Kasumi-1 (cell line): ENCODE measurements at regions not wholly inside any gene's neighbourhood (a gene's known extent, or its start where the extent isn't known, plus 50 kb on each side); places are given as distances from the start of the nearest gene placed in this dataset.
"Not testable (repeated sequence)": the region's sequence is repeated elsewhere in the genome, so short reads cannot be mapped to it uniquely, and the experiment has no call there.

Source experiments
- DNase-seq, 2 experiments: peaks; one replicate each; lab custom pipeline; 2025; lab: John Stamatoyannopoulos, UW

DNA sequence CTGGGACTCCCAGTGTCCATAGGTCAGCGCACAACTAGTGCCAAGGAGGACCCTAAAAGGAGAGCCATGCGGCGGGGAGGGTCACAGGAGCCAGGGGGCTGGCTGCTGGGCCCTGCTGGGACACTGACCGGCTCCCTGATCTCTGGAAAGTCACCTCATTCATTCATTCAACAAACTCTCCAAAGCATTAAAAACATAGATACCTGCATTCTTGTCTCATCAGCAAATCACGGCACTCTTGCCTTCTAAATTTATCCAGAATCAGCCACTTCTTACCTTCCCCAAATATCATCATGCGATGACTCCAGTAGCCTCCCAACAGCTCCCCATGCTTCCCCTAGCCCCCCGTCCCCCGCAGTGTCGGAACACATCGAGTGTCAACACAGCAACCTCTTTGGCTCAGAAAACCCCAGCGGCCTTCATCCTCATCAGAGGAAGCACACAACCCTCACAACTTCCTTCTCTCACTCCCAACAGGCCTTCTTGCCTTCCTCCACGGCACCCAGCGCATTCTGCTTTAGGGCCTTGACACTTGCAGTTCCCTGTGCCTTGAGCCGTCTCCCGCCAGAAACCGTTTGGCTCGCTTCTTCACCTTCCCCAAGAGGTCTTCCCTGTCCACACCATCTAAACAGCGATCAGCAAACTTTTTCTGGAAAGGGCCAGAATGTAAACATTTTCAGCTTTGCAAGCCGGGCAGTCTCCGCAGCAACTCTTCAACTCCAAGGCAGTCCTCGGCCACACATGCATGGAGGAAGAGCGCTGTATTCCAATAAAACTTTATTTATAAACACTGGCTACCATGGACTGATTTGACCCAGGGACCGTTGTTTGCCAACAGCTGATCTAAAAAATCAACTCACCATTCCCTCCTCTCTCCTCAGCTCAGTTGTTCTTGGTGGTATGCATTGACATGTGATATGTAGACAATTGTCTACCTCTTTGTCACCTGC lies 119.5 kb upstream of the TNRC6C start:
- DNase-seq: peak; percentile 67 to 70

DNA sequence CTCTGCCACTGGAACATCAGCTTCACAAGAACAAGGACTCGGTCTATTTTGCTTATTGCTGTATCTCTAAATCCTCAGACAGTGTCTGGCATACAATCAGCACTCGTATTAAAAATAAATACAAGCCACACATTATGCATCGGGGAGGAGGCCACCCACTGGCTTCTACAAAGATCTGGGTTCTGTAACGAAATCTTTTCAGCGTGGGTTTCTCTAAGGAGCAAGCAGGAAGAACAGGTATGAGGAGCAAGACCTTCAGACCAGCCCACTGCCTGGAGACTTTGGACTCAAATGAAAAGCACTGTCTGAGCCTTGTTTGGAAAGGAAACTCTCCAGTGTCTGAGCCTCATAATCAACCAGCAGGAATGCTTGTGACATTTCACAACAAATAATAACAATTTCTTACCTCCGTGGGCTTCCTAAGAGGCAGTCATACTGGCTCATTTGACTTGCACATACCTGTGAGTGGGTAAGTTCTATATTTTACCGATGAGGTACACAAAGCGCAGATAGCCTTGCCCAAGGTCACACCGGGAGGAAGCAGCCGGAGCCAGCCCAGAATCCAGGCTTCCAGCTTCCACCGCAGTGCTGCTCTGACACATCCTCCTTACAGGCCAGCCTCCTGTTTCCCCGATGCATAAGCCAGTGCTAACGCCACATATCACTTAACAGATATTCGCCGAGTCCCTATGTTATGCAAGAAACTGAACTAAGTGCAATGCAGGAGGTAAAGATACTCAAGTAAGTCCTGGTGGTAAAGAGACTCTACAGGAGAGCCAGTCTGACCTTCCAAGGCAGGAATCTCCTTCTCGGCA lies 118.6 kb upstream of the TNRC6C start:
- no peak for DNase-seq

DNA sequence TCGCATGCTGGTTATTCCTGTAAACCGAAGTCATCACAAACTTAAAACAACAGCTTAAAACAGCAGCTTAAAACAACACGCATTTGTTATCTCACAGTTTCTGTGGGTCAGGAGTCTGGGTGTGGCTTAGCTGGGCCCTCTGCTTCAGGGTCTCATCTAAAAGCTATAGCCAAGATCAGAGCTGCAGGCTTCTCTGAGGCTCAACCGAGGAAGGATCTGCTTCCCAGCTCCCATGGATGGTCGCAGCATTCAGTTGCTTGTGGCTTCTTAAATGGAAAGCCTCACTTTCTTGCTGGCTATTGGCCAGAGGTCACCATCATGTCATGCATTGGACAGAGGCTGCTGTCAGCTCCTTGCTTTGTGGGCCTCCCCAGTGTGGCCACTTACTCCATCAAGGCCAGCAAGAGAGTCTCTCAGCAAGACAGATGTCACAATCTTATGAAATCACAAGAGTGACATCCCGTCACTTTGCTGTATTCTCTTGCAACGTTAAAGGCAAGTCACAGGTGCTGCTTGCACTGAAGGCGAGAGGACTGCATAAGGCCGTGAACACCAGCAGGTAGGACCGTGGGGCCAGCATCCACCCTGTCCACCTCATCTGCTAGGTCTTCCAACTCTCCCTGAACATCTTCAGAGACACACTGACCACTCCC lies 117.9 kb upstream of the TNRC6C start:
- DNase-seq: no peak

DNA sequence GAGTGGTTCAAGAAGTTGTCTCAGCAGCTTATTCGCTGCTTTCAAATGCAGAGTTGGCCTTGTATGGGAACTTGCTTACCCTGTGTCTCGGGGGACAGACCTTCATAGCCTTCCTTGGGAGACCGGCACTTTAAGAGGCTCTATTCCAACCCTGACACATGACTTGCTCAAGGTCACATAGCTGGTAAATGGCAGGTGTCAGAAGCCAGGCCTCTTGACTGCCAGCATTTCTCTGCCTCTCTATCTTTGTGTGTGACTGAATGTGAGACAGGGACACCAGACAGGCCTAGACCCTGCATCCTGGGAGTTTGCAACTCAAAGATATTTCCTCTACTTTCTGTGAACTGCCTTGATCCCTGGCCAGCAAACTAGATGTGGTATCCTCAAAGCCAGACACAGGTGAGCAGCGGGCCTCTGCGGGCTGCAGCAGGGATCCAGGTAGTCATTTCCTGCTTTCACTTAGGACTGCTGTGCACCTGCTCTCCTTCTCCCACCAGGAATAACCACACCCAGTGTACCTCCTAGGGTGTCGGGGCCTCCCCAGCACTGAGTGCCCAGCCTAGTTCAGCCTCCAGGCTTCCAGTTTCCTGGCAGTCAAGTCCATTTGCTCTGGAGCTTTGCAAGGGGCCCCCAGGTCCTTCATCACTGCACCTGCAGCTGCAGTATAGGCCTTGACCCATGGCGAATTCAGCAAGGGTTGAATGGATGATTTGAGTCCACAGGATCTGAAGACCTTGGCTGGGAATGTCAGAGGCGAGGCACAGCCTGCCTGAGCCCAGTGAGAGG lies 116.6 kb upstream of the TNRC6C start:
- DNase-seq: no peak

DNA sequence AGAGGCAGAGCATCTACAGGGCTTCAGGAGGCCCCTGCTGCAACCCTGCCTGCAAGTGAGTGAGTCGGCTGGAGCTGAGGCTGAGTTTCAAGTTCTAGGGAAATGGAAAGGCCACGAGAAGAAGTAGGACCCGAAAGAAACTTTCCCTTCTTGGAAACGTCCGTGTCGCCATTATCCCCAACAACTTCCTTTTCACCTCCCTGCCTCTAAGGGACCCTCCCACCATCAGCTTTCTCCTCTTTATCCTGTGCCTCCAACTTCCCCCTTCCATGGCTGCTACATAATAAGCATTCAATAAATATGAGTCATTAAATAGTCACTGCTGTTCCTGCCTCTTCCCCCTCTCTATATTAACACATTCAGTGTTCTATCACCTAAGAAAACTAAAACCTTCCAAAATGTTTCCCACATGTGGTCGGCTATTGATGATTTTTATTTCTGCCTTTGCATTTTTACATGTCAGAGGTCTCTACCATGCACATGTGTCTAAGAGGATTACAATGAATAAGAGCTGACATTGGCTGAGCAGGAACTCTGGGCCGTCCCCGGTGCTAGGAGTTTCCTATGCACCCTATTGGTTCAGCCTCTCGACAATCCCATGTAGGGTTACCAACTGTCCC lies 115.9 kb upstream of the TNRC6C start:
- DNase-seq: peak; percentile 77 to 81

DNA sequence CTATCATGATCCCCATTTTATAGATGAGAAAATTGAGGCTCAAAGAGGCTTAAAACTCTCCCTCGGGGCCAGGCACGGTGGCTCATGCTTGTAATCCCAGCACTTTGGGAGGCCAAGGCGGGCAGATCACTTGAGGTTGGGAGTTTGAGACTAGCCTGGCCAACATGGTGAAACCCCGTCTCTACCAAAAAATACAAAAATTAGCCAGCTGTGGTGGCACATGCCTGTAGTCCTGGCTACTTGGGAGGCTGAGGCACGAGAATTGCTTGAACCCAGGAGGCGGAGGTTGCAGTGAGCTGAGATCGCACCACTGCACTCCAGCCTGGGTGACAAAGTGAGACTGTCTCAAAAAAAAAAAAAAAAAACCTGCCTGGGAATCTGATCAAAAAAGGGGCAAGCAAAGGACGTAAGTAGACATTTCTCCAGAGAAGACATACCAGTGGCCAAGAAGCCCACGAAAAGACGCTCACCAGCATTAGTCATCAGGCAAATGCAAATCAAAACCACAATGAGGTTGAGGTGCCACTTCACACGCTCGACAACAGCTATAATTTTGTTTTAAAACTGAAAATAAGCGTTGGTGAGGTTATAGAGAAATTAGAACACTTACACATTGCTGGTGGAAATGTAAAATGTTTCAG lies 115.1 kb upstream of the TNRC6C start:
- not testable (repeated sequence) for DNase-seq

DNA sequence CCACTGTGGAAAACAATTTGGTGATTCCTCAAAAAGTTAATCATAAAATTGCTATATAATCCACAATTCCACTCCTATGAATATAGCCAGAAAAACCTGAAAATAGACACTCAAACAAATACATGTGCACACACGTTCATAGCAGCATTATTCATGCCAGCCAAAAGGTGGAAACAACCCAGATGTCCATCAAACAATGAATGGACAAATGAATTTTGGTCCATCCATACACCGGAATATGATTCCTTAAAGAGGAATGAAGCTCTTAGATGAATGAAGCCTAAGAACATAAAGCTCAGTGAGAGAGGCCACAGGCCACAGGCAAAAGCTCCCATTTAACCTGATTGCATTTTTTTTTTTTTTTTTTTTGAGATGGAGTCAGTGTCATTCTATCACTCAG lies 114.6 kb upstream of the TNRC6C start:
- DNase-seq: no peak

DNA sequence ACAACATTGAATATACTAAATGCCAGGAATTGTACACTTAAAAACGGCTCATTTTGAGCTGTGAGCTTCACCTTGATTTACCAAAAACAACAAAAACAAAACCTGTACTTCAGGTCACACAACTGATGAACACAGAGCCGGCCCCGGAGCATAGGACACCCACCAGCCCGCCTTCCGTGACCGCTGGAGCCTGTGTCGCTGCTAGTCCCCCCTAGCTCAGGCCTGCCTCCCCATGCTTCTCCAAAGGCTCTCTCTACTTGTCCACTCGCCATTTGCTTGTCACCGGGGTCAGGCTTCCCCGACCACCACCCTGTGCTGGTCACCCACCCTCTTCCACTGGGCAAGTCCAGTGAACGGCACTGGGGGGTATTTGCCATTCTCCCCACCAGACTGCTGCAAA lies 113.8 kb upstream of the TNRC6C start:
- no peak for DNase-seq

DNA sequence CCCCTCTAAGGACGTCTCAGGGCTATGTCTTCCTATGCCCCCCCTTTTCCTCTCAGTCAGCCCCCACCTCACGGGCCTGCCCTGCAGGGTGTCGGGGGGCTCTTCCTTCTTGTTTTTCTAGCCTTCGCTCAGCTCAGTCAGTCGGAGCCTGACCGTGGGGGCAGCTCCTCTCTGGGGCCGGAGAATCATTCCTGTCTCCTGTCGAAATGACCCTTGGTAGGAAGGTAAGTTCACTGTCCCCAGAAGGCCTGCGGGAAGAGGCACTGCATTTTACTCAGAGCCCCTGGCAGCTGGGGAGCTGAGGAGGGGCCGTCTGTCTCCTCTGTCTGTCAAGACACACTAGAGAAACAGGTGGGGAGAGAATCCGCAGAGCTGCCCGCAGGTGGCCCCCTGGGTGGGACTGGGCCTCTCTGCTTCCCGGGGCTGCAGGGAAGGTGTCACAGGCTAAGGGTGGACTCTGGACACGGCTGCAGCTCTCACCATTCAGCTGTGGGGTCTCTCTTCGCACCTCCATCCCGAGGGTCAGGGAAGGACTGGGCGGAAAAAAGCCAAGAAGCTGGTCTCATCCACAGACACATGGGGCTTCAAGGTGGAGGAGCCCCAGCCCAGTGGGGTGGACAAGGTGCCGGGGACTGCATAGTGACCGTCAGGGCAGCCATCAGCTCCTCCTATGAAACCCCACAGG lies 112.8 kb upstream of the TNRC6C start:
- DNase-seq: no peak

DNA sequence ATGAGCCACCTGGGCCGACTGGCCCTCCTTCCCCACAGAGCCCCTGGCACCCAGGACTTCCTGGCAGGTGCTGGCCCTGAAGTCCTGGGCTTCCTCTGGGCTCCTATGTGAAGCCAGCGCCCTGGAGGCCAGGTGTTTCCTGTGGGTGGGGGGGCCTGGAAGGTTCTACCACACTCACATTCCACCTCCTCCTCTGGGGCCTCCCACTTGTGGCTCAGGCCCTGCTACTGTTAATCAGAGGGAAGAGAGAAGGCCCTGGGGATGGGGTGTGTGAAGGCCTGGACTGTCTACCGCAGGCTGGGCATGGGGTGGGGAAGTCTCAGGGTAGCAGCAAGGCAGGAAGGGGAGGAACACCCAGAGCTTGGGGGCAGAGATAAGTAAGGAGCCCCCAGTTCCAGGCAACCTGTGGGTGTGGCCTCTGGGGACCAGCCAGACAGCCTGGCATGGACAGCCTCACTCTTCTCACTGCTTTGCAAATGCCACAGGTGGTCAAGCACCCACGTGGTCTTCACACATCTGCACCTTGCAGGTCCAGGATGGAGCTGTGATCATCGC lies 111.9 kb upstream of the TNRC6C start:
- peak; percentile 58 to 64 for DNase-seq

DNA sequence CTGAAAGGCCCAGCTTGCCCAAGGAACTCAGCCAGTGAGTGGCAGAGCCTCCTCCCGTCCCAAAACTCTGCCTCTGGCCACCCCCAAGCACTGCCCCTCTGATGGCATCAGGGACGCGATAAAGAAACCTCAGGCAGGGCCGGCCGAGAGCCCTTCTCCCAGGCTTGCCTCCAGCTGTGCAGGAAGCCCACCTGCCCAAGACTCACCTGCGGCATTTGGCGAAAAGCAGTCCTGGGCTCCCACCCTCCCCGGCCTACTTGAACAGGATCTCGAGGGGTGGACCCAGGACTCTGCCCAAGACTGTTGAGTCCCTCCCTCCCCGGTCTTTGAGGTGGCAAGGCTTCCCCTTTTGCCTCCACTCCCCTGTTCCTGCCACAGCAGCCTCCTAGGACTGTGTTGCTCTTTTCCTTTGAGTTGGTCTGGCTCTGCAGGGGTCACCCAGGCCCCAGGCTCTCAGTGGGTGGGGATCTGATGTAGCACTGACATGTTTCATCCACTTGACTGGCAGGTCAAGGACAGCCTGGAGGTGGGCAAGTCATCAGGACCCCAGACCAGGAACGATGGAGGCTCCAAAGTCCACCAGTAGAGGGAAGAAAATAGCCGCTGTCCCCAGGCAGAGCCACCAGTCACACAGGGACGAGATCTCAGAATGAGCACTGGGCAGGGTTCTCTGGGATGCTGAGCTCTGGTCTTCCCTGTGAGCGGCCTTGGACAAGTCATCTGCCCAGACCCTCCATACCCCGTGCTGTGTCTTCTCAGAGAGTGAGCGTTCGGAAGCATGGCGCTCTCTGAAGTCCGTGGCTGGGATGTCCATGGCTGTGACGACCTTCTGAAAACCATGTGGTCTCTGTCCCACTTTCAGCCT lies 111.0 kb upstream of the TNRC6C start:
- DNase-seq: no peak

DNA sequence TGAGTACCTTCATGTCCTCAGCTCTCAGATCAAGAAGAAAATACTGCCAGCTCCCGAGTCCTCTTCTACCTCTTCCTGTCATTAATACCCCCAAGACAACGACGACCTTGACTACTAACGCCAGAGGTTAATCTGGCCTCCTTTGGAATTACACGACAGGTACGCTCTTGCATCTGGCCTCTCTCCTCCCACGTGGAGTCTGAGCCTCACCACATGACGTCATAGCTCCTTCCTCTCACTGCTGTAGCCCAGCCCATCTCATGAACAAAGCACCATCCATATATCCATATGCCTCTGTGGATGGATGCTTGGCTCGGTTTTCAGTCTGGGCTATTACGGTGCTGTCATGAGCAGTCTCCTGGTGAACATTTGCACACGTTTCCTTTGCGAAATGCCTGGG lies 110.2 kb upstream of the TNRC6C start:
- DNase-seq: no peak

DNA sequence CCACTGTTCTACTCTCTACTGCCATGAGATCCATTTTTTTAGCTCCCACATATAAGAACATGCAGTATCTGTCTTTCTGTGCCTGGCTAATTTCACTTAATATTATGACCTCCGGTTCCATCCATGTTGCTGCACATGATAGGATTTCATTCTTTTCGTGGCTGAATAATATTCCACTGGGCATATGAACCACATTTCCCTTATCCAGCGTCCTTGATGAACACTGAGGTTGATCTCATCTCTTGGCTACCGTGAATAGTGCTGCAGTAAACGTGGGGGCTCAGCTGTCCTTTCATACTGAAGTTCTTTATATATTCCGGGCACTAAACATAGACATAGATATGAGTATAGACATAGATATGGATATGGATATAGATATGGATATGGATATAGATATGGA lies 109.3 kb upstream of the TNRC6C start:
- DNase-seq: no peak

DNA sequence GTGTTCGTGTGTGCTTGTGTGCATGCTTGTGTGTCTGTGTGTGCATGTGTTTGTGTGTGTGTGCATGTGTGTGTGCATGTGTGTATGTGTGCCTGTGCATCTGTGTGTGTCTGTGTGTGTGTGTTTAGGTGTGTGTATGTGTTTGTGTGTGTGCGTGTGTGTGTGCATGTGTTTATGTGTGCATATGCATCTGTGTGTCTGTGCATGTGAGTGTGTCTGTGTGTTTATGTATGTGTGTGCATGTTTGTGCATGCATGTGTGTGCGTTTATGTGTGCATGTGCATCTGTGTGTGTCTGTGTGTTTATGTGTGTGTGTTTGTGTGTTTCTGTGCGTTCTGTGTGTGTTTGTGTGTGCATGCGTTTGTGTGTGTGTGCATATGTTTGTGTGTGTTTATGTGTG lies 106.6 kb upstream of the TNRC6C start:
- DNase-seq: no peak

DNA sequence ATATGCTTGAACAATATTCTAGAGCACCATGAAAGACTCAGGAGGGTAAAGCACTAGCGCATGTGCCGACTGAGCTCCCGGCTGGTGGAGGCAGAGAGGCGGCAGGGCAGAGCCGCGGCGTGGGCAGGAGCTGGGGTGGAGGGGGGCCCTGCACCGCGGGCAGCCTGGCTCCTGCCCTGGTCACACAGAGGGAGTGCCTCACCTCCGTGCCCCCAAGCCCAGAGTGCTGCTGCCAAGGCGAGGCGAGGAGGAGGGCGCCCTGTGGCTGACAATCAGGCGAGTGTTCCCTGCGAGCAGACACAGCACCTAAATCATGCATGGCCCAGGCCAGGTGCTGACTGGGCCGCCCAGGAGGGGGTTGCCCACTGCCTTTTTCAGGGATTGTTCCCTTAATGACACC lies 105.8 kb upstream of the TNRC6C start:
- DNase-seq: no peak

DNA sequence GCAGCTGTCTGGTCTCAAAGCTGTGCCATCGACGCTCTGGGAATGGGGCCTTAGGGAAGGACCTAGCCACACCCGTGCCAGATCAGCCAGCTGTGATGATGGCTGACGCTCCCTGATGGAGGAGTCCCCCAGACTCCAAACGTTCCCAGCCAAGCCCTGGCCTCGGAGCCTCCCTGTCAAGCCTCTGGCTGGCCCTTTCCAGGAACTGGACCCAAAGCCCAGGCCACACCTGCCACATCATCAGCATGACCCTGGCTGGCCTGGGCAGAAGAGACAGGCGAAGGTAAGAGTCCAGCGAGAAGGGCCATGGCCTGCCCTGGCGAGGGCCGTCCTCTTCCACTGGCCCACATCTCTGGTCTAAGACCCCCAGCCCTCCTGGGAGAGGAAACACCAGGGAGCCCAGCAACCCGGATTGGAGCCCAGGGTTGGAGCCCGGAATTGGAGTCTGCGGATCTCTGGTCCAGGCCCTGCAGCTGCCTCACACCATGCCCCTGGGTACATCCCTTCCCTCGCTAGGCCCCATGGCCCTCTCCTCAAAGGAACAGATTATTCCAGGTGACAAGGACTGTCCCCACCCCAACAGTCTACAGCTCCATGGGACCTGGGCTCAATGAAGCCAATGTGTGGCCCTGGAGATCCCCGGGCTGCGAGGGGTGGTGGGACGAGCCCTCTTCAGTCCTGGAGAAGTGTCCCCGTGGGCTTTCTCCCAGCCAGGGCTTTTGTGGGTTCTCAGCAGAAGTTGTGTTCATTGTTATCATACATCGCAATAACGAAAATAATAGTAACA lies 105.1 kb upstream of the TNRC6C start:
- no peak for DNase-seq

DNA sequence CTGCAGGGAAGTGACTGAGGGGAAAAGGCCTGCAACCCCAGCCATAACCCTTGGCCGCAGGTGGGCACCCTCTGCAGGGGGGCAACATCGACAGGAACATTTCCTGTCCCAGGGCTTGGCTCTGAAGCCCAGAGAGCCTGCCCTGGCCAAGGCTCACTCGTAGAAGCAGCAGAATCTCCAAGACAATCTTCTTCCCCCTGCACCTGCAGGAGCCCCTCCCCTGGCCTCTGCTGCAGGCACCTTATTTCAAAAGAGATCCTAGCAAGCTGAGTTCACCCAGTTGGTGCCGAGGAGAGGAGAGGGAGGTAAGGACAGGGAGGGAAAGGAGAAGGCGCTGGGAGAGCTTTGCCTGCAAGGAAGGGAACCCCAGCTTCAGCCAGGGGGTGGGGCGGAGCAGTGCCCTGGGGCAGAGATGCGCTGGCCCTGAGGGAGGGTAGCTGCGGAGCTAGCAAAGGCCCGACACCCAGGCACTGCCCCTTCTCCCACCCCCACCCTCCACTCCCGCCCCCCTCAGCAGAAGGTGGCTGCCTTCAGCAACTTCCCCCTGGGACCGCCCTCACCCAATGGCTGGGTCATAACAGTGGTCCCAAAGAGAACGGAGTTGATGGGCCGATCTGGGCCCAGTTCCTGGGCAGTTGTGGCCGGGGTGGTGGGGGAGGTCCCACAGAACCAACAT lies 104.3 kb upstream of the TNRC6C start:
- no peak for DNase-seq
